DOHH2 (cell line): ENCODE measurements at regions not wholly inside any gene's neighbourhood (a gene's known extent, or its start where the extent isn't known, plus 50 kb on each side); places are given as distances from the start of the nearest gene placed in this dataset.

Experiments
- H3F3A ChIP-seq: fragments of 200-600 bp; sonication (generic), shearing (Covaris generic); 2 replicates; pipeline ENCODE4 v1.6.0; 2016; ENCODE audit warnings: antibody characterized with exemption, mild to moderate bottlenecking; ENCODE audit not compliant: control insufficient read depth, insufficient read depth
- H3K27ac ChIP-seq: fragments of 200-600 bp; sonication (generic); 2 replicates; pipeline ENCODE4 v1.5.1; 2014; ENCODE audit warnings: low read depth, mild to moderate bottlenecking, low read length, moderate library complexity
- H3K27me3 ChIP-seq: fragments of 200-600 bp; sonication (generic); 2 replicates; pipeline ENCODE4 v1.6.1; 2014; ENCODE audit warnings: mild to moderate bottlenecking, low read length, mixed read lengths; ENCODE audit not compliant: control insufficient read depth
- H3K36me3 ChIP-seq: fragments of 200-600 bp; sonication (generic); 2 replicates; pipeline ENCODE4 v1.6.1; 2014; ENCODE audit warnings: mild to moderate bottlenecking, low read length, moderate library complexity, mixed read lengths; ENCODE audit not compliant: control insufficient read depth
- H3K4me1 ChIP-seq: fragments of 200-600 bp; sonication (generic); 2 replicates; pipeline ENCODE4 v1.6.1; 2014; ENCODE audit warnings: mild to moderate bottlenecking, low read length, mixed read lengths; ENCODE audit not compliant: control insufficient read depth
- H3K4me2 ChIP-seq: fragments of 200-600 bp; sonication (generic); 2 replicates; pipeline ENCODE4 v1.6.0; 2014; ENCODE audit warnings: mild to moderate bottlenecking, low read length, moderate library complexity
- H3K4me3 ChIP-seq: fragments of 200-600 bp; sonication (generic); 2 replicates; pipeline ENCODE4 v1.5.1; 2014; ENCODE audit warnings: mild to moderate bottlenecking, low read length, mixed read lengths
- H3K79me2 ChIP-seq: fragments of 200-600 bp; sonication (generic); 2 replicates; pipeline ENCODE4 v1.6.1; 2014; ENCODE audit warnings: mild to moderate bottlenecking, low read length, mixed read lengths; ENCODE audit not compliant: control insufficient read depth
- H3K9me2 ChIP-seq: fragments of 200-600 bp; sonication (generic); replicated peaks from 2 replicates; pipeline ENCODE4 v1.6.1; 2014; ENCODE audit warnings: mild to moderate bottlenecking, low read length, mixed read lengths; ENCODE audit not compliant: control insufficient read depth
- H3K9me3 ChIP-seq: fragments of 200-600 bp; sonication (generic); 2 replicates; pipeline ENCODE4 v1.6.1; 2014; ENCODE audit warnings: antibody characterized with exemption, low read length, mixed read lengths; ENCODE audit not compliant: control insufficient read depth, insufficient read depth
- H4K20me1 ChIP-seq: fragments of 200-600 bp; sonication (generic); 2 replicates; pipeline ENCODE4 v1.6.0; 2014; ENCODE audit warnings: low read depth, mild to moderate bottlenecking, antibody characterized with exemption, low read length, moderate library complexity; ENCODE audit not compliant: control insufficient read depth, insufficient read depth
- EZH2phosphoT487 ChIP-seq: fragments of 200-600 bp; sonication (generic); IDR thresholded peaks from 2 replicates; pipeline ENCODE4 v1.6.1; 2017; ENCODE audit warnings: borderline replicate concordance, mild to moderate bottlenecking, antibody characterized with exemption, low read length, moderate library complexity, mixed read lengths
- TF ChIP-seq, protein P1 (sequence below): fragments of 200-600 bp; sonication (generic); IDR thresholded peaks from one replicate; pipeline ENCODE4 v1.5.1; 2014; ENCODE audit warnings: antibody characterized with exemption, mild to moderate bottlenecking, low read depth, low read length; ENCODE audit not compliant: poor library complexity, severe bottlenecking

DNA sequence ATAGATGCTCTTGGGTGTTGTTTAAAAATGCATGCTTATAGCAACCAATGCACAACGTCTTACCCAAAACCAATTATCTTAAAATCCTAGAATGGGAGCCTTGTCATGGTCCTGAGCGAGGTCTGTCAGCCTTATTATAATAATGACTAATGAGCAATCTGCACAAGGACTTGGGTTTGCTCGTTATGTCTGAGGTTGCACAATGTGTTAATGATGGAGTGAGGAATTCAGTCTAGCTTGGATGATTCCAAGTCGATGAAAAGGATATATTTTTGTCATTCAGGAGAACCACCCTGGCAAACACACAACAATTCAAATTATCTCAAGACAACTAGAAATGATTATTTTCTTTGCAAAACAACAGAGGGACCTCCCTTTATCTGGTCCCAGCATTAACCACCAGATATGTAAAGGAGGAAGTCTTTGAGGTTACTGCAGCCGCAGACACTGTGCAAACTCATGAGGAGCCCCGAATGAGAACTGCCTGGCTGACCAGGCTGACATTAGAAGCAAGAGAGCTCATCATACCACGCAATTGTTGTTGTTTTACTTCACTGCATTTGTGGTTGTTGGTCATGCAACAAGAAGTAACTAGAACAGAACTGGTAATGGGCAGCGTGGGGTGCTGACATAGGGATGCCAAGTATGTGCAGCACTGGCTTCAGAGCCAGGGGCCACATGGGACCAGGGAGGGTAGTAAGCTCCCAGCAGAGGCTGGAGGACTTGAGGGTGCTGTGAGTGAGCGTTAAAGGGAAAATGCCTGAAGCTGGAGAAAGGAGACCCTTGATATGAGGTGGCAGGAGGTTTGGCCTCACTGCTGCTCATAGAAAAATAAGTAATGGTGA lies 488.3 kb downstream of the CDH26 start:
- Histone ChIP-seq H3K9me2 (no peaks in the 10 kb centered on the region), H3K4me1 (no peaks in the 10 kb centered on the region), H3K36me3 (no peaks in the 10 kb centered on the region), H3K4me2 (no peak overlapping the region), H3K27ac (no peak overlapping the region), H3K4me3 (no peak overlapping the region), H4K20me1 (no peaks in the 10 kb centered on the region), H3K79me2 (no peaks in the 10 kb centered on the region), H3K27me3 (no peaks in the 10 kb centered on the region), H3F3A (no peaks in the 10 kb centered on the region), H3K9me3 (no peaks in the 10 kb centered on the region)
- TF ChIP-seq, protein P1, sequence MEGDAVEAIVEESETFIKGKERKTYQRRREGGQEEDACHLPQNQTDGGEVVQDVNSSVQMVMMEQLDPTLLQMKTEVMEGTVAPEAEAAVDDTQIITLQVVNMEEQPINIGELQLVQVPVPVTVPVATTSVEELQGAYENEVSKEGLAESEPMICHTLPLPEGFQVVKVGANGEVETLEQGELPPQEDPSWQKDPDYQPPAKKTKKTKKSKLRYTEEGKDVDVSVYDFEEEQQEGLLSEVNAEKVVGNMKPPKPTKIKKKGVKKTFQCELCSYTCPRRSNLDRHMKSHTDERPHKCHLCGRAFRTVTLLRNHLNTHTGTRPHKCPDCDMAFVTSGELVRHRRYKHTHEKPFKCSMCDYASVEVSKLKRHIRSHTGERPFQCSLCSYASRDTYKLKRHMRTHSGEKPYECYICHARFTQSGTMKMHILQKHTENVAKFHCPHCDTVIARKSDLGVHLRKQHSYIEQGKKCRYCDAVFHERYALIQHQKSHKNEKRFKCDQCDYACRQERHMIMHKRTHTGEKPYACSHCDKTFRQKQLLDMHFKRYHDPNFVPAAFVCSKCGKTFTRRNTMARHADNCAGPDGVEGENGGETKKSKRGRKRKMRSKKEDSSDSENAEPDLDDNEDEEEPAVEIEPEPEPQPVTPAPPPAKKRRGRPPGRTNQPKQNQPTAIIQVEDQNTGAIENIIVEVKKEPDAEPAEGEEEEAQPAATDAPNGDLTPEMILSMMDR, result no peak
- no peak for TF ChIP-seq EZH2phosphoT487

DNA sequence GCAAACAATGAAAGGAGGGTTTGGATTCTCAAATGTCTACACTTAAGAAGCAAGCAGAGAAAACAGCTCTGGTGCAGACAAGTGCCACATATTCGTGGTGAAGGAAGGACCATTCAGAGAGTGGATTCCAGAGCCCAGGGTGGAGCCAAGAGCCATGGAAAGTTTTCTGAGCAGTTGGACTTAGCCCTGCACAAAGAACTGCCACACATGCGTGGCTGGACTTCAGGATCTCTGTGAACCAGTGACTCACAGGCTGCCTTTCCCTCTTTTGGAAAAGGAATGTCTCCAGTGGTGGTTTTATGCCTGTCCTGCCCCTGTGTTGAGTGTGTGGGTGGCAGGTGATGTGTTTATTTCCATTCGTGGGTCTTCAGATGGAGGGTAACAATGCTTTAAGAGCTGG lies 489.5 kb downstream of the CDH26 start:
- Histone ChIP-seq H3K36me3 (no peaks in the 10 kb centered on the region), H3K79me2 (no peaks in the 10 kb centered on the region), H4K20me1 (no peaks in the 10 kb centered on the region), H3F3A (no peaks in the 10 kb centered on the region), H3K4me3 (no peak overlapping the region), H3K4me2 (no peak overlapping the region), H3K9me2 (no peaks in the 10 kb centered on the region), H3K27ac (no peak overlapping the region), H3K27me3 (no peaks in the 10 kb centered on the region), H3K9me3 (no peaks in the 10 kb centered on the region), H3K4me1 (no peaks in the 10 kb centered on the region)
- no peak for TF ChIP-seq EZH2phosphoT487
- TF ChIP-seq, protein P1, result no peak

DNA sequence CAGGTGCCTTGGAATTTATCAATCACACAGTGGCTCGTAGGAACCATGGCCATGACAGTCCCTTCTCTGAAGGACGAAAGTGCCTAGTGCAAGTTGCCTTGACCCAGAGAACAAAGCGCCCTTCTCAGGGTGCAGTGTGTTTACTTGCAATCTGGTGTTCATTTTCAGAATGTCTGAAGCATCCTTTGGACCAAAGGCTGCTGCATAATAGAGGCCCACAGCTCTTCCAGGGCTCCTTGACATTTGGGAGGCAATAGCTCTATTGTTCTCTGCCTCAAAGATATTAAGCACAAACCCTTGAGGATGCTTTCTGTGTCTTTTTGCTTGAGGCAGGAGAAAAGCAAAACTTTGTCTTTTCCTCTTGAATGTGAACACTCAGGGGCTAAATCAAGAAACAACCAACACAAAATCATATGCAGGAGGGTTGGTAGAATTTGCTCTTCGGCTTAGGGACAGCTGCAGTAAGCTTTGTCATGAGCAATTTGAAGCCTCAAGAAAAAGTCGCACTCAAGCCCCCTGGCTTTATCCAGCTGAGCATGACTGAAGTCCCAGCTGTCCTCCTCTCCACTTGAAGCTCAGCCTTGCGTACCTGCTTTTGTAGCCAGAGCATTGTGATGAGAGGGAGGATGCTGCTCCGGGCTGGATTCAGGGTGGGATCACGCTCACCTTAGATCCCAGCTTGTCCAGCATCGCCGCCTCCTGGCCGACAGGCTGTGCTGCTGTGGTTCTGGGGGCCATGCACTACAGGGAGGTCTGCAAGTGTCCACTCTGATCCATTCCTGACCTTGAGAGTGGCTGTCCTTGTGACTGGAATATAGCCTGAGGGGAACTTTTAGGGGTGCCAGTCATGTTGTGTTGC lies 495.4 kb downstream of the CDH26 start:
- H4K20me1 ChIP-seq, result no peaks in the 10 kb centered on the region
- H3K4me2 ChIP-seq, result no peak overlapping the region
- H3F3A ChIP-seq, result no peaks in the 10 kb centered on the region
- no peaks in the 10 kb centered on the region for H3K27me3 ChIP-seq
- H3K79me2 ChIP-seq, result no peaks in the 10 kb centered on the region
- no peaks in the 10 kb centered on the region for H3K9me2 ChIP-seq
- H3K4me1 ChIP-seq, result no peaks in the 10 kb centered on the region
- no peaks in the 10 kb centered on the region for H3K36me3 ChIP-seq
- H3K9me3 ChIP-seq, result no peaks in the 10 kb centered on the region
- TF ChIP-seq, protein P1, result no peak
- no peak for TF ChIP-seq EZH2phosphoT487
- no peak overlapping the region for H3K4me3 ChIP-seq
- H3K27ac ChIP-seq, result no peak overlapping the region
